HEK293T (cell line): ENCODE measurements at regions not wholly inside any gene's neighbourhood (a gene's known extent, or its start where the extent isn't known, plus 50 kb on each side); places are given as distances from the start of the nearest gene placed in this dataset.

Experiments
- ELF4 ChIP-seq: fragments of 450-650 bp; IDR thresholded peaks from 2 replicates; pipeline ENCODE4 v1.6.1; 2017; ENCODE audit warnings: antibody characterized with exemption
- ZNF384 ChIP-seq: fragments of 450-650 bp; IDR thresholded peaks from 2 replicates; pipeline ENCODE4 v1.6.1; 2016

- no peak for TF ChIP-seq ELF4
- no peak for TF ChIP-seq ZNF384
These were observed 223.3 kb downstream of the LPIN1 start for GRCh38 chr2:11969774-11970173.
